LNCAP (cell line): ENCODE measurements at regions not wholly inside any gene's neighbourhood (a gene's known extent, or its start where the extent isn't known, plus 50 kb on each side); places are given as distances from the start of the nearest gene placed in this dataset.
A peak's percentile ranks its signal among the peaks of the same experiment; 100 is the strongest.

ENCODE experiments used
- CTCF ChIP-seq: fragments of 450-650 bp; IDR thresholded peaks from 2 replicates; pipeline ENCODE4 v1.5.1; 2017; ENCODE audit warnings: mild to moderate bottlenecking

- TF ChIP-seq CTCF = no peak
Observed at GRCh38 chr9:78130853-78131252, 99.2 kb upstream of the GNAQ start.

- no peak for TF ChIP-seq CTCF
Observed at GRCh38 chr9:78130004-78130403, 98.4 kb upstream of the GNAQ start.

GRCh38 chr9:78127279-78128225 lies 95.9 kb upstream of the GNAQ start:
- TF ChIP-seq CTCF = no peak

- no peak for TF ChIP-seq CTCF
Observed at GRCh38 chr9:78123808-78124207, 92.2 kb upstream of the GNAQ start.

GRCh38 chr9:78122631-78123030 lies 91.0 kb upstream of the GNAQ start:
- no peak for TF ChIP-seq CTCF

- peak; percentile 64 for TF ChIP-seq CTCF
Observed at GRCh38 chr9:78121488-78121887, 89.9 kb upstream of the GNAQ start.

- no peak for TF ChIP-seq CTCF
Observed at GRCh38 chr9:78118742-78119473, 87.3 kb upstream of the GNAQ start.
